ENCODE measurements at regions not wholly inside any gene's neighbourhood (a gene's known extent, or its start where the extent isn't known, plus 50 kb on each side); places are given as distances from the start of the nearest gene placed in this dataset.

- no peak for TF ChIP-seq CTCF (conservative IDR thresholded peaks at IDR 0.05; ENCODE audit: low read length)
- TF ChIP-seq EZH2phosphoT487 (IDR thresholded peaks at IDR 0.05; ENCODE audit: borderline replicate concordance): no peak
Observed at GRCh38 chr16:52384378-52384777, 162.6 kb downstream of the TOX3 start.
